GF-D8 (cell line): ENCODE measurements at regions not wholly inside any gene's neighbourhood (a gene's known extent, or its start where the extent isn't known, plus 50 kb on each side); places are given as distances from the start of the nearest gene placed in this dataset.

Experiments
- DNase-seq: peaks from one replicate; lab custom pipeline; 2025; lab: John Stamatoyannopoulos, UW

DNA sequence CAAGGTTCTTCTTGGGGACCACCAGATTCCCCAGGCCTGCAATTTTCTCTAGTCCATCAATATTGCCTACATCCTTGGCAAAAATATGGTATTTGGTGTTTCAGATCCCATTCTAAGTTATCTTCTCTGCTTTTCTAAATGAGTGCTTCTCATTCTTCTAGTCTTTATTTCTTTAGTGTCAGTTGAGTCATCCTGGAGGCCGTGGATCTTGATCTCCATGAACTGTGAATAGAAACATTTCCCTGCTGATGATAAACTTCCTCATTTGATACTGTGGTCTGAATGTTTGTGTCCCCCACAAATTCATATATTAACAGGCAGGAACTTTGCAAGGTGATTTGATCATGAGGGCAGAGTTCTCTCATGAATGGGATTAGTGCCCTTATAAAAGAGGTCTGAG is 779.3 kb downstream of the INHBA start:
- no peak for DNase-seq

DNA sequence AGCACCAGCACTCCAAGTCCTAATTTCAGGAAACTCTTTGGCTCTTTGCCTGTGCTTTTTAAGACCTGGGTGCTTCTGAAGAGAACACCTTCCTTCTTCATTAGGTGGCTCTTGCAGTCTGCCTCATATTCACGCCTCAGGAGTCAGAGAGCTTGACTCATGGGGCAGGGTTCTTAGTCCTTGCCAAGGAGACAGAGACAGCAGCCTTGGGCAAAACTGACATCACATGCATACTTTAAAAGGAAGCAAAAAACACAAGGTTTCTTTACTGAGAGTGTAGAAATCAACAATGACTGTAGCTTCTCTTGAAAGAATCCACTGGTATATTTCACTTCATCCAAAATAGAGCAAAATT is 780.6 kb downstream of the INHBA start:
- no peak for DNase-seq

DNA sequence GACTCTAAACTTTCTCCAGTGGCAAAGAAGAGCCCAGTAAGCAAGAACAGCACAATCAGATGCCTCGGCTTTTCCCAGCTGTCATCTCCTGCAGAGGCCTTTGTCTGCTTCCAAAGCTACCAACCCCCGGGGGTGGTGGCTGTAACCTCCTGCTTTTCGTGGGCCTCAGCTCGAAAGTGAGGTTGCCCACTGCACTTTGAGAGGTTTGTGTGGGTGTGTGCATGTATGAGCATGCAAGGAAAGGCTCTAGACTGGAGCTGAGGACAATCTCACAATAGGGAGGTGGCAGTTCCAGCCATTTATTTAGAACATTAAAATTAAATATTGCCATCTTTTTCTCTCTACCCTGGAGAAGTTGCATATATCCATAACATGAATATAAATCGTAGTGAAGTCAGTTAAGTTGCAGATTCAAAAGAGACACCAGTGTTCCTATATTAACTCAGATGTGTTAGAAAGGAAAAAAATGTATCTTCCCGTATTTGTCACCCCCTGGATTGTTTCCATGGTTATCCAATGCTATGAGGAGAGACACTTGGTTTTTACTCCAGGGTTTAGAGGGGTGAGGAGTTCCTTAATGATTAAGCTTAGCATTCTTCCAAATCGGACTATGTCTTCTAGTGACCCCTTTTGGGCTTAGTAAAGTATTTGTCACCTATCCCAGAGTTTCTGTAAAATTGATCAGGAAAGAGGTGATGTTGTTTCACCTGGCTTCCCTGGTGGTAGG is 781.1 kb downstream of the INHBA start:
- DNase-seq: no peak

DNA sequence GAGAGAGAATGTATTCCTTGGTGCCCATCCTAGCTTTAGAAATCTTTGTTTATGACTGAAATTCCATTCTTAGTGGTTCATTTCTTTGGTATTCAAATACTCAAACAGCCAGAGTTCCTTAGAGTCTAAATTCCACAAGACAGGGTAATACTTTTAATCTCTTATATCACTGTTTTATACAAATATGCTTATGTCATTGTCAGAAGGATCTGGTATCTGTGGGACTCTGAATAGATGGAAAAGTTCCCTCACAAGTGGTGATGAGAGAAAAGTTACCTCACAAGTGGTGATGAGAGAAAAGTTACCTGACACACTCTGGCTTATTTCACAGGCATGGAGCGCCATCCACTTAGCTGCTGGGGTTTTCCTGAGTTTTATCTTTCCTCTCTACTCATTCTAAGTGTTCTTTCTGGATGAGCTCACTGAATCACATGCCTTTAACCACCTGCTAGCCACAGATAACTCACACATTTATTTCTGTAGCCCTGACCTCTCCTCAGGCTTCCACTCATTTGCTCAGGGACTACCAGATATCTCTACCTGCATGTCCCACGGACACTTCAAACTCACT is 784.0 kb downstream of the SUGCT start:
- no peak for DNase-seq

DNA sequence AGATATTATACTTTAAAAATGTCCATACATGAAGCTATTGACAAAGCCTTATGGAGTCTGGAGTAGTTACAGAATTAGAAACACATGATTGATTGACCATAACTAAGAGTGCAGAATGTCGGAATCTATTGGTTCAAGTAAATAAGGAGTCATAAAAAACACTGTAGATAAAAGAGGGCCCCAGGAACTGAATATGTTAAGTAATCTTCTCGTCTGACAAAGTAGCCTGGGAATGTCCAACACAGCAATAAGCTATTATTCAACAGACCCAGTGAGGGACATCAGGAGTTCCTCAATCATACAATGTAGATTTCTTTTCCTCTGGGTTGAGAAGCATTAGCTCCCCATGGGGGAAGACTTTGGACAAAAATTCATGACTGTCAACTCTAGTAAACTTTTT is 782.0 kb downstream of the SUGCT start:
- no peak for DNase-seq

DNA sequence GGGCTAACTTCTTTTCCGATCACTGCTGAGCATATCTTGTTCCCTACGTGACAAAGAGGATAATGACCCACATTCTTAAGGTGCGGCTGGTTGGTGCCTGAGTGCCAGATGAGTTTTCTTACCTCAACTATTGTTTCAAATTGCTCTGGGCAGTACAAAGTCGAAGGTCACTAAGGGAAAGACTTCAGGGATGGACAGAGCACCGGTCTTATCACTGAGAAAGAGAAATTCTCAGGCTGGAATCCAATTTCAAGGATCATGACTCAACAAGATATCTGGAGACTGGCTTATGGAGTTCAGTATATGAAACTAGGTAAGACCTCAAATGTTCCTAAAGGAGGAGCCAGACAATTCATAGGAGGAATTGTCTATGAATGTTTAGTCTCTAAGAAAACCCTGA is 780.3 kb downstream of the SUGCT start:
- no peak for DNase-seq
